Right lobe of liver (tissue), 6 donors: ENCODE measurements at regions not wholly inside any gene's neighbourhood (a gene's known extent, or its start where the extent isn't known, plus 50 kb on each side); places are given as distances from the start of the nearest gene placed in this dataset.
"Not testable (repeated sequence)": the region's sequence is repeated elsewhere in the genome, so short reads cannot be mapped to it uniquely, and the experiment has no call there.

ENCODE experiments used
- ATAC-seq, 4 donors: fragments of 200-7000 bp; cut with Tn5 transposase; one replicate each; pipeline ENCODE4 v1.9.1; 2020; ENCODE audit warnings: mild to moderate bottlenecking in 4 of 4, moderate library complexity in 4 of 4
- DNase-seq, 3 donors: peaks; one replicate each; pipeline ENCODE4 v3.0.0-alpha.2; 2020
- H3K27ac ChIP-seq, 3 donors: fragments of 200-600 bp; one replicate each; pipeline ENCODE4 v1.8.0; 2022
- H3K27me3 ChIP-seq, 2 donors: fragments of 200-600 bp; one replicate each; pipeline ENCODE4 v1.8.0; 2022
- H3K36me3 ChIP-seq, 4 donors: fragments of 200-600 bp; sonication (generic) in 1 of 4; one replicate each; pipeline versions ENCODE4 v1.5.1 to v1.8.0; 2017 to 2022; ENCODE audit warnings: control low read depth in 1 of 4
- H3K4me1 ChIP-seq, 4 donors: fragments of 200-600 bp; sonication (generic) in 1 of 4; one replicate each; pipeline versions ENCODE4 v1.5.1 to v1.8.0; 2017 to 2022; ENCODE audit warnings: control low read depth in 1 of 4
- H3K4me3 ChIP-seq, 3 donors: fragments of 200-600 bp; one replicate each; pipeline ENCODE4 v1.8.0; 2022
- H3K9me3 ChIP-seq, 4 donors: fragments of 200-600 bp; sonication (generic) in 1 of 4; one replicate each; pipeline versions ENCODE4 v1.5.1 to v1.8.0; 2017 to 2022; ENCODE audit warnings: control low read depth in 1 of 4
- CTCF ChIP-seq, 4 donors: fragments of 200-600 bp in 3 of 4; fragments of 450-650 bp in 1 of 4; IDR thresholded peaks; one replicate each; pipeline versions ENCODE4 v1.5.1 to v1.8.0; 2016 to 2022; ENCODE audit warnings: antibody characterized with exemption in 4 of 4, mild to moderate bottlenecking in 2 of 4
- POLR2A ChIP-seq: fragments of 450-650 bp; IDR thresholded peaks from one replicate; pipeline ENCODE4 v1.6.1; 2017; ENCODE audit warnings: antibody characterized with exemption, mild to moderate bottlenecking
- WGBS: methylation state at CpG from one replicate; pipeline ENCODE4 v1.1.6; 2018; ENCODE audit warnings: low coverage, low lambda C conversion rate; ENCODE audit not compliant: insufficient coverage; ENCODE audit errors: missing lambda C conversion rate; 5-methylcytosine and 5-hydroxymethylcytosine counted together
- intact Hi-C, 2 donors: fragments of 100-400 bp; cut with DNase I; formaldehyde crosslinking; loops; one replicate each; pipeline versions ENCODE4 v1.11.2 to v1.14.1; 2022
- donor health status: DM: no; HTN: yes; CAD: no.
- donor health status: DM: no; HTN: no; CAD: no.
- donor health status: DM: no; HTN: no; CAD: no.
- donor health status: DM: no; HTN: yes; CAD: no.
- donor health status: DM: no; HTN: yes; CAD: no.

GRCh38 chr9:26125693-26126092 is 447.4 kb upstream of the TUSC1 start:
- intact Hi-C loops: no loop called here
- Histone ChIP-seq H3K27ac (no peak overlapping the region), H3K36me3 (no peaks in the 10 kb centered on the region), H3K27me3 (no peaks in the 10 kb centered on the region), H3K4me3 (no peak overlapping the region), H3K9me3 (no peaks in the 10 kb centered on the region), H3K4me1 (no peaks in the 10 kb centered on the region)
- no peak for TF ChIP-seq POLR2A
- no peak for TF ChIP-seq CTCF (IDR thresholded peaks at IDR 0.05)
- no peak for DNase-seq
- 71% methylated on average over 5 of the region's 5 CpGs for WGBS
- ATAC-seq: no peak

GRCh38 chr9:26116085-26116484 is 437.8 kb upstream of the TUSC1 start:
- H3K9me3 ChIP-seq, H3K27ac ChIP-seq, H3K4me3 ChIP-seq, DNase-seq, intact Hi-C loops, H3K4me1 ChIP-seq, ATAC-seq, H3K36me3 ChIP-seq, H3K27me3 ChIP-seq: not testable (repeated sequence)
- WGBS: 4% methylated on average over 2 of the region's 2 CpGs

- TF ChIP-seq CTCF (IDR thresholded peaks at IDR 0.05) (no peak), POLR2A (no peak)
- Histone ChIP-seq H3K9me3 (no peaks in the 10 kb centered on the region), H3K36me3 (no peaks in the 10 kb centered on the region), H3K4me1 (no peaks in the 10 kb centered on the region), H3K4me3 (no peak overlapping the region), H3K27ac (no peak overlapping the region), H3K27me3 (no peaks in the 10 kb centered on the region)
- DNase-seq (no peak), ATAC-seq (no peak)
- intact Hi-C loops: no loop called here
- 54% methylated on average over 2 of the region's 2 CpGs for WGBS
These were observed 434.5 kb upstream of the TUSC1 start for GRCh38 chr9:26112724-26113123.

DNA sequence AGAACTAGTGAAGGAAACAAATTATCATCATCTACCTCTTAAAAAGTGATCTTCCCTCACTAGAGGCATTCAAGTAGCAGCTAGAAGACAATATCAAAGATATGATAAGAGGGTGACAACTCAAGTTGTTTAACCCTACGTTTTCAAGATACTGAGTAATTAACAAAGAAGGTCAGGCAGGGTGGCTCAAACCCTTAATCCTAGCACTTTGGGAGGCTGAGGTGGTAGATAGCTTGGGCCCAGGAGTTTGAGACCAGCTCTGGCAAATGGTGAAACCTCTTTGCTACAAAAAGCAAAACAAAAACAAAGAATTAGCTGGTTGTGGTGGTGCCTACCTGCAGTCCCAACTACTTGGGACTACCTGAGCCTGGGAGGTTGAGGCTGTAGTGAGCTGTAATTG is 408.2 kb upstream of the TUSC1 start:
- Histone ChIP-seq H3K4me1 (no peaks in the 10 kb centered on the region), H3K27me3 (no peaks in the 10 kb centered on the region), H3K27ac (no peak overlapping the region), H3K4me3 (no peak overlapping the region), H3K36me3 (no peaks in the 10 kb centered on the region), H3K9me3 (no peaks in the 10 kb centered on the region)
- intact Hi-C loops: no loop called here
- ATAC-seq (no peak), DNase-seq (no peak)
- 0% methylated on average over 1 of the region's 1 CpG for WGBS
- TF ChIP-seq CTCF (IDR thresholded peaks at IDR 0.05): no peak
- TF ChIP-seq POLR2A: no peak

- Histone ChIP-seq H3K9me3 (no peaks in the 10 kb centered on the region), H3K4me3 (no peak overlapping the region), H3K27me3 (no peaks in the 10 kb centered on the region), H3K27ac (no peak overlapping the region), H3K4me1 (no peaks in the 10 kb centered on the region), H3K36me3 (no peaks in the 10 kb centered on the region)
- intact Hi-C loops: no loop called here
- TF ChIP-seq CTCF (IDR thresholded peaks at IDR 0.05): no peak
- DNase-seq: no peak
- ATAC-seq: no peak
- WGBS: 42% methylated on average over 5 of the region's 5 CpGs
These were observed 403.6 kb upstream of the TUSC1 start for GRCh38 chr9:26081847-26082246.
